GM21390 (cell line): ENCODE measurements at regions not wholly inside any gene's neighbourhood (a gene's known extent, or its start where the extent isn't known, plus 50 kb on each side); places are given as distances from the start of the nearest gene placed in this dataset.
"Not testable (repeated sequence)": the region's sequence is repeated elsewhere in the genome, so short reads cannot be mapped to it uniquely, and the experiment has no call there.

ENCODE experiments used
- ATAC-seq: cut with Tn5 transposase; IDR thresholded peaks from one replicate; pipeline ENCODE4 v1.9.1; 2021; ENCODE audit not compliant: unreplicated experiment

GRCh38 chr4:123025398-123025797 is 103.0 kb upstream of the NUDT6 start:
- ATAC-seq: no peak

GRCh38 chr4:123026015-123026414 is 103.6 kb upstream of the NUDT6 start:
- not testable (repeated sequence) for ATAC-seq

- ATAC-seq: no peak
Measured at GRCh38 chr4:123031664-123032063, 109.3 kb upstream of the NUDT6 start.

GRCh38 chr4:123034023-123034422 is 111.6 kb upstream of the NUDT6 start:
- ATAC-seq: no peak

- no peak for ATAC-seq
Measured at GRCh38 chr4:123035239-123035638, 112.8 kb upstream of the NUDT6 start.

- ATAC-seq: no peak
Measured at GRCh38 chr4:123037804-123038203, 115.4 kb upstream of the NUDT6 start.

GRCh38 chr4:123042095-123042494 is 119.7 kb upstream of the NUDT6 start:
- no peak for ATAC-seq

- ATAC-seq: no peak
Measured at GRCh38 chr4:123043013-123043412, 120.6 kb upstream of the NUDT6 start.

- ATAC-seq: no peak
Measured at GRCh38 chr4:123043793-123044425, 121.5 kb upstream of the NUDT6 start.

- no peak for ATAC-seq
Measured at GRCh38 chr4:123046096-123046495, 123.7 kb upstream of the NUDT6 start.

GRCh38 chr4:123050018-123050417 is 127.6 kb upstream of the NUDT6 start:
- ATAC-seq: no peak

GRCh38 chr4:123052007-123052406 is 129.6 kb upstream of the NUDT6 start:
- ATAC-seq: no peak

- no peak for ATAC-seq
Measured at GRCh38 chr4:123055943-123056342, 133.5 kb upstream of the NUDT6 start.

GRCh38 chr4:123060039-123060770 is 137.8 kb upstream of the NUDT6 start:
- ATAC-seq: no peak

- no peak for ATAC-seq
Measured at GRCh38 chr4:123064390-123064789, 142.0 kb upstream of the NUDT6 start.

GRCh38 chr4:123068081-123068480 is 145.7 kb upstream of the NUDT6 start:
- ATAC-seq: no peak

- no peak for ATAC-seq
Measured at GRCh38 chr4:123072060-123072459, 149.7 kb upstream of the NUDT6 start.

- ATAC-seq: peak; percentile 73
Measured at GRCh38 chr4:123073650-123074049, 151.3 kb upstream of the NUDT6 start.

- ATAC-seq: no peak
Measured at GRCh38 chr4:123077330-123077729, 154.9 kb upstream of the NUDT6 start.

GRCh38 chr4:123081971-123082370 is 159.6 kb upstream of the NUDT6 start:
- no peak for ATAC-seq

- ATAC-seq: no peak
Measured at GRCh38 chr4:123083646-123084045, 161.2 kb upstream of the NUDT6 start.

GRCh38 chr4:123088501-123088900 is 166.1 kb upstream of the NUDT6 start:
- no peak for ATAC-seq

GRCh38 chr4:123090886-123091285 is 168.5 kb upstream of the NUDT6 start:
- no peak for ATAC-seq
